Osteoblast (primary cell): ENCODE measurements at regions not wholly inside any gene's neighbourhood (a gene's known extent, or its start where the extent isn't known, plus 50 kb on each side); places are given as distances from the start of the nearest gene placed in this dataset.

Experiments
- DNase-seq: peaks from one replicate; pipeline ENCODE4 v3.0.0; 2011; ENCODE audit warnings: low spot score, mixed read lengths; ENCODE audit not compliant: insufficient read length; ENCODE audit errors: missing footprints
- H2AFZ ChIP-seq: 2 replicates; pipeline ENCODE4 v1.6.0; 2011; ENCODE audit warnings: mild to moderate bottlenecking, low read length
- H3K27ac ChIP-seq: 2 replicates; pipeline ENCODE4 v1.5.1; 2011; ENCODE audit warnings: mild to moderate bottlenecking, low read depth, low read length, moderate library complexity
- H3K27me3 ChIP-seq: 2 replicates; pipeline ENCODE4 v1.6.0; 2012; ENCODE audit warnings: mild to moderate bottlenecking, control low read depth, inconsistent platforms, low read length, moderate library complexity; ENCODE audit not compliant: insufficient read depth
- H3K36me3 ChIP-seq: 2 replicates; pipeline ENCODE4 v1.5.1; 2011; ENCODE audit warnings: mild to moderate bottlenecking, low read length, control low read depth, moderate library complexity; ENCODE audit not compliant: insufficient read depth
- H3K4me1 ChIP-seq: 2 replicates; pipeline ENCODE4 v1.5.1; 2011; ENCODE audit warnings: mild to moderate bottlenecking, low read length, control low read depth, moderate library complexity; ENCODE audit not compliant: insufficient read depth
- H3K4me2 ChIP-seq: 2 replicates; pipeline ENCODE4 v1.6.0; 2011; ENCODE audit warnings: mild to moderate bottlenecking, low read length; ENCODE audit not compliant: insufficient read depth
- H3K4me3 ChIP-seq: fragments of 200-600 bp; sonication (generic); 3 replicates; pipeline ENCODE4 v1.5.1; 2012; ENCODE audit warnings: mild to moderate bottlenecking, low read length, inconsistent platforms; ENCODE audit not compliant: insufficient read depth
- H3K79me2 ChIP-seq: 2 replicates; pipeline ENCODE4 v1.6.0; 2012; ENCODE audit warnings: mild to moderate bottlenecking, low read length, control low read depth, inconsistent platforms; ENCODE audit not compliant: insufficient read depth
- H3K9me3 ChIP-seq: 2 replicates; pipeline ENCODE4 v1.5.1; 2011; ENCODE audit warnings: low read depth, low read length, control low read depth
- H4K20me1 ChIP-seq: 2 replicates; pipeline ENCODE4 v1.6.0; 2012; ENCODE audit warnings: mild to moderate bottlenecking, low read length, control low read depth; ENCODE audit not compliant: insufficient read depth
- TF ChIP-seq, protein P1 (sequence below): IDR thresholded peaks from 2 replicates; pipeline ENCODE4 v1.5.1; 2011; ENCODE audit warnings: mild to moderate bottlenecking, low read depth, low read length, moderate library complexity; ENCODE audit errors: extremely low read depth

DNA sequence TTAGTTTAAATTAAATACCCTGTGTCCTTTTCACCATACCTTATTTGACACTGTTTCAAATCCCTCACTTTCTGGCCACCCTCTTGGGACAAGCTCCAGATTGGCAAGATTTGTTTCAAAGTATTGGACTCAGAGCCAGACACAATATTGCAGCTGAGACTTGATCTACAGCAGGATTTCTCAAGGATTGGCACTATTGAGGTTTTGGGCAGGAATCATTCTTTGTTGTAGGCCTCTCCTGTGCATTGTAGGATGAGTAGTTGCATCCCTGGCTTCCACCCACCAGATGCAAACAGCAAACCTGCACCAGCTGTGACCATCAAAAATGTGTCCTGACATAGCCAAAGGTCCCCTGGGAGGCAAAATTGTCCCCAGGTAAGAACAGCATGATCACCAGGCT lies 181.2 kb downstream of the CHD9NB start:
- H3K27me3 ChIP-seq = no peaks in the 10 kb centered on the region
- H3K36me3 ChIP-seq = no peaks in the 10 kb centered on the region
- TF ChIP-seq, protein P1, sequence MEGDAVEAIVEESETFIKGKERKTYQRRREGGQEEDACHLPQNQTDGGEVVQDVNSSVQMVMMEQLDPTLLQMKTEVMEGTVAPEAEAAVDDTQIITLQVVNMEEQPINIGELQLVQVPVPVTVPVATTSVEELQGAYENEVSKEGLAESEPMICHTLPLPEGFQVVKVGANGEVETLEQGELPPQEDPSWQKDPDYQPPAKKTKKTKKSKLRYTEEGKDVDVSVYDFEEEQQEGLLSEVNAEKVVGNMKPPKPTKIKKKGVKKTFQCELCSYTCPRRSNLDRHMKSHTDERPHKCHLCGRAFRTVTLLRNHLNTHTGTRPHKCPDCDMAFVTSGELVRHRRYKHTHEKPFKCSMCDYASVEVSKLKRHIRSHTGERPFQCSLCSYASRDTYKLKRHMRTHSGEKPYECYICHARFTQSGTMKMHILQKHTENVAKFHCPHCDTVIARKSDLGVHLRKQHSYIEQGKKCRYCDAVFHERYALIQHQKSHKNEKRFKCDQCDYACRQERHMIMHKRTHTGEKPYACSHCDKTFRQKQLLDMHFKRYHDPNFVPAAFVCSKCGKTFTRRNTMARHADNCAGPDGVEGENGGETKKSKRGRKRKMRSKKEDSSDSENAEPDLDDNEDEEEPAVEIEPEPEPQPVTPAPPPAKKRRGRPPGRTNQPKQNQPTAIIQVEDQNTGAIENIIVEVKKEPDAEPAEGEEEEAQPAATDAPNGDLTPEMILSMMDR = no peak
- H3K4me1 ChIP-seq = no peaks in the 10 kb centered on the region
- DNase-seq = no peak
- H3K79me2 ChIP-seq = no peaks in the 10 kb centered on the region
- H3K9me3 ChIP-seq = no peaks in the 10 kb centered on the region
- no peak overlapping the region for H3K4me2 ChIP-seq
- H3K4me3 ChIP-seq = no peak overlapping the region
- H3K27ac ChIP-seq = no peak overlapping the region
- H4K20me1 ChIP-seq = no peaks in the 10 kb centered on the region
- no peak overlapping the region for H2AFZ ChIP-seq

DNA sequence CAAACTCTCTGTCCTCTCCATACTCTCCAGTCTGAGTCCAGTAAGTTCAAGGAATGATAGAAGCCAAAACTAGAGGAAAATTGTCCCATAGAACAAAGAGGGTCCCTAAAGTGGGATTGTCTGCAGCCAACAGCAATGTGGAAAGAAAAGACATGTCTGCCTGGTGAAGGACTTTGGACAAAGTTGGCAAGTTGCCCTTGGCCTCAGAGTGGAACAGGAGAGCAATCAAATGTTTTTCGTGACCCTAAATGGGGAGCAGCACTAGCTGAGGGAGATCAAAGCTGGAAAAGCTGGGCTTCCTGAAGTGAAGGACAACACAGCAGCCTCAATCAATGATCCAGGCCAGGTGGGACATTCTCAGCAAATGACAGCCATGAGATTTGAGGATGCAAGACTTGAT lies 183.5 kb downstream of the CHD9NB start:
- TF ChIP-seq, protein P1 = no peak
- no peak for DNase-seq
- Histone ChIP-seq H4K20me1 (no peaks in the 10 kb centered on the region), H3K36me3 (no peaks in the 10 kb centered on the region), H3K79me2 (no peaks in the 10 kb centered on the region), H3K27ac (no peak overlapping the region), H3K27me3 (no peaks in the 10 kb centered on the region), H3K4me1 (no peaks in the 10 kb centered on the region), H2AFZ (no peak overlapping the region), H3K4me2 (no peak overlapping the region), H3K9me3 (peaks cover 2% of the 10 kb centered on the region), H3K4me3 (no peak overlapping the region)

GRCh38 chr16:52863000-52863399 lies 189.7 kb downstream of the CHD9NB start:
- H3K9me3 ChIP-seq = peaks cover 2% of the 10 kb centered on the region
- no peak overlapping the region for H2AFZ ChIP-seq
- H3K36me3 ChIP-seq = no peaks in the 10 kb centered on the region

DNA sequence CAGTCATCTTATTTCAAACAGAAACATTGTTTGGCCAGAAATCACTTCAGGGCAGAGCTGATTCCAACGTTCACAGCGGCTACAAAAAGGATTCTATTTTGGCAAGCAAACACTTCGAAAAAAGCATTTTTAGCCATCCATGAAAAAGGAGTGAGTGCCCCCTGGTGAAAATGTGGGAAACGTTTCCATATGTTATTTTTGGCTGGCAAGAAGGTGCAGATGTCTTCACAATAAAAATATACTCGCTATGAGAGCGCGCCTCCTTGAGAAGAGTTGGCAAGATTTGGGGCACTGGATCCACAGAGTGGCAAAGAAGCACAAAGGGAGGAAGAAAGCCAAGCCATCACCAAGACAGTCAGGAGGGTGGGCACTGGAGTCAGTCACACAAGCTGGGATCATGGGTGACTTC lies 191.1 kb downstream of the CHD9NB start:
- Histone ChIP-seq H2AFZ (no peak overlapping the region), H3K4me1 (no peaks in the 10 kb centered on the region), H3K4me2 (no peak overlapping the region), H3K79me2 (no peaks in the 10 kb centered on the region), H4K20me1 (no peaks in the 10 kb centered on the region), H3K36me3 (no peaks in the 10 kb centered on the region), H3K9me3 (peaks cover 2% of the 10 kb centered on the region), H3K27ac (no peak overlapping the region), H3K4me3 (no peak overlapping the region), H3K27me3 (no peaks in the 10 kb centered on the region)
- DNase-seq = no peak
- TF ChIP-seq, protein P1 = no peak

More at GRCh38 chr16:52863000-52863399, 189.7 kb downstream of the CHD9NB start:
- H3K79me2 ChIP-seq = no peaks in the 10 kb centered on the region
- no peak overlapping the region for H3K4me3 ChIP-seq
- H3K27ac ChIP-seq = no peak overlapping the region
- H3K4me2 ChIP-seq = no peak overlapping the region
- no peaks in the 10 kb centered on the region for H3K27me3 ChIP-seq
- no peaks in the 10 kb centered on the region for H3K4me1 ChIP-seq
- TF ChIP-seq, protein P1 = no peak
- no peak for DNase-seq
- H4K20me1 ChIP-seq = no peaks in the 10 kb centered on the region
